NOMO-1 treated with DMSO at 0.1 percent for 48 hours (cell line): ENCODE measurements at regions not wholly inside any gene's neighbourhood (a gene's known extent, or its start where the extent isn't known, plus 50 kb on each side); places are given as distances from the start of the nearest gene placed in this dataset.
A peak's percentile ranks its signal among the peaks of the same experiment; 100 is the strongest.

Experiments
- DNase-seq: peaks from one replicate; lab custom pipeline; 2025; ENCODE audit not compliant: unreplicated experiment; lab: John Stamatoyannopoulos, UW

DNA sequence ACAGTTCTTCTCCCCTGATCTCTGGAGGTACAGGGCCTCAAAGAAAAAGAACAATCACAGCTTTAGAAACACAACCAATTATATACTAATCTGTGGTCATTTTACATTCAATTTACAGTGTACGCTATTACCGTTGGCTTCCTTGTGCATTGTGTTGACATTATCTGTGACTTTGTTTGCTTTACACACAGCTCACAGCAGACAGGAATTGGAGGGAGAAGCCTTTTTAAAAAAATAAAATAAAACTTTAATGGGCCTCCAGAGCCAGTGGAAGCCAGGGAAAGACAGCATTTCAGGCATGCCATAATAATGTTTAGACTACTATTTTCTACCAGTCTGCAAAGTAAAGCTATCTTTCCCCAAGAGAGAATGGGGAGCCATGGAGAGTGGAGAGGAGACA is 179.0 kb upstream of the ADO start:
- no peak for DNase-seq

DNA sequence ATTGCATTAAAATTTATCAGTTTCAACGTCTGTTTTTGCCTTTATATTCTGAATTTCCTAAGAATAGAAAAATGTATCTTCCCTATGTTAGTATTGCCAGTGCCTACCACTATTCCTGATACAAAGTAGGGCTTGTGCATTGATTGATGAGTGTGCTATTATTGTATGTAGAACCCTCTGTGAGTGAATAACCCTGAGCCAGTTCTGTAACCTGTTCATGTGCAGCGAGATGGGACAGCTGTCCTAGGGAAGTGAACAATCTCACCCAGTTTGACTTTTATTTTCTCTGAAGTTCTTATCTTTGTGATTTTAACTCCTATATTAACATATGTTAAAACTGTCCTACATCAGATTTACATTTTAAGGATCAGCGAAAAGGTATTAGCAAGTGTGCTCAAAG is 178.4 kb upstream of the ADO start:
- no peak for DNase-seq

DNA sequence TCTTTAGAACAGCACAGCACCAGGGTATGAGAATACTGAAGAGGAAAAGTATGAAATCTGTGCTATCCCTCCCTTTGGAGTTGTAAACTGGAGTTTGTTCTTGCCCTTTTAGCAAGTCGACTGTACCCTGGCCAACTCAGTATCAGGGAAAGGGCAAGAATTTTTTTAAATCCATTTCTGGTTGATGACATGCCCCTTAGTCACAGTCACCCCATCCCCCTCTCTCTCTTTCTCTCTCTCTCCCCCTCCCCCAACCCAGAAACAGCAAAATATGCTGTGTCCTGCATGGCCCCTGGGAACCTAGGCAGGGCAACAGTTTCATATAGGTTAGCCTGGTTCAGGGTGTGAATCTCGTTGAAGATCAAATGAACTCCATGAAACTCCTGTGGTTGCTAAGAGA is 177.7 kb upstream of the ADO start:
- DNase-seq: no peak

DNA sequence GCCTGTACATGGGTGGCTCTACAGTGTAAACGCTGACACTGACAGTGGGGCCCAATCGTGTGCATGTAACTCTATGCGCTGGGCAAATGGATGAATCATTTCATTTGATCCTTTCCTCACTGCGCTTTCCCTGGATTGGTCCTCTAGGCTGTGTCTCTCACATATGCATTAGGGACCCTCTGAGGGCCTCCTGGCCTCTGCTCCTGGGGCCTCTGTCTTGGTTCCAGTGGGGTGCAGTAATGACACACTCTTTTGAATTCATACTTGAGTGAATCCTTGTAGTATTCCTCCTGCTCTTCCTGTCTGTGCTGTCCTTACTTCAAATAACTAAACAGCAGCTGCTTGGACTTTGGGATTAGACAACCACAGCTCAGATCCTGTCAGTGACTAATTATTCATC is 176.5 kb upstream of the ADO start:
- no peak for DNase-seq

DNA sequence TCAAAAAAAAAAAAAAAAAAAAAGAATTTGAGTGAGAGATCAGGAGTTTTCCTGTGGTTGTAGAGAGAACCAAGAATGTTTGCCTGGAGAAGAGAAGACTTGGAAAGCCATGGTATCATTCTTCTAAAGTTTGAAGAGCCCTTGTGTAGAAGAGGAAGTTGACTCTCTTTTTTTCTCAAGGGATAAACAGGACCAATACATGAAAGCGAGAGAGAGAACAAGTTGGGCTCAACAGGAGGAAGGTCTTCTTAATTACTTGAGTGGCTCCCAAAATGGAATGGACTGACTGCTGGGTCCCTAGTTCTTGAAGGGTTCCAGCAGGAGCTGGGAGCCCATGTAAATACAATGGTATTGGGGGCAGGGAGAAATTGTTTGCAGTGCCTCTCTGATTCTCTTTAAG is 173.3 kb upstream of the ADO start:
- peak; percentile 28 for DNase-seq

DNA sequence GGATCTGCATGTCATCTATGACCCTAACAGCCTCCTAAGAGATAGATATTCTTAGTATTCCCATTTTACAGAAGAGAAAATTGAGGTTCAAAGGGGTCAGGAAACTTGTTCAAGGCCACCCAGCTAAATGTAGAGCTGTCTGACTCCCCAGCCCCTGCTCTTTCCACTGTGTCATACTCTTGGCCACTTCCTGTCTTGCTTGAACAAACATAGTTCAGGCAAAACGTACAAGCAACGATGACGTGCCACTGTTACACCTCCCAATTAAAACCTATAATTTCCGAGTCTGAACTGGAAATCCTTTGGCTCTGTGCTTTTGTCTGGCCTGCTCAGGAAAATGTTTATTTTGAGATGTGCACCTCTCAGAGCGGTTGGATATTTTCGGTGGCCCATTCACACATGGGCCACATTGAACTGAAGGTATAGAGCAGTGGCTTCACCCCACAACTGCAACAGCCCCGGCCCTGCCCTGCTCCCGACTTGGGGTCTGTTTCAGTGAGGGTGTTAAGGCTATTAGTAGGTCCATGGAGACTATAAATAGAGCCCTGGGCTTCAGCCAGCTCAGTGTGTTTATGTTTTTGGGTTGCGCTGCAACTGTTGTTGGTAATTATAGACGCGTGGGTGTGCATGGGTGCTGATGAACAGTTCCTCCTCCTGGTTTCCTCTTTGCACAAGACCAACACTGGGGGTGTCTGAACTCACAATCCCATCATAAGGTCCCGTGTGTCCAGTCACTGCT is 172.3 kb upstream of the ADO start:
- DNase-seq: peak; percentile 65

DNA sequence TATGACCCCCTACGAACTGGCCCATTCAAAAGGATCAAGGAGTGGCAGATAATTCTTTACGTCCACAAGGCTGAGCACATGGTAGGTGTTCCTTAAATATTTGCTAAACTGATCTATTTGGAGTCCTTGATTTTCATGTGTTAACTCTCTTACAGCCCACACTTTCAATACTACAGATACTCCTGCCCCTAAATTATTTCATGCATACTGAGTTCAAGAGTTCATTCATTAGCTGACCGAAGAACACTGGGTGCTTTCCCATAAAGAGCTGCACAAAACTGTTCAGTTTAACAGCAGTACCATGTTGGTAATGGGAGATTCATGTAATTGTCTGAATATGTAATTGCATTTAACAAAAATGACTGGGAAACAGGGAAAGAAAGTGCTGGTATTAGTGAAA is 170.5 kb upstream of the ADO start:
- DNase-seq: no peak

DNA sequence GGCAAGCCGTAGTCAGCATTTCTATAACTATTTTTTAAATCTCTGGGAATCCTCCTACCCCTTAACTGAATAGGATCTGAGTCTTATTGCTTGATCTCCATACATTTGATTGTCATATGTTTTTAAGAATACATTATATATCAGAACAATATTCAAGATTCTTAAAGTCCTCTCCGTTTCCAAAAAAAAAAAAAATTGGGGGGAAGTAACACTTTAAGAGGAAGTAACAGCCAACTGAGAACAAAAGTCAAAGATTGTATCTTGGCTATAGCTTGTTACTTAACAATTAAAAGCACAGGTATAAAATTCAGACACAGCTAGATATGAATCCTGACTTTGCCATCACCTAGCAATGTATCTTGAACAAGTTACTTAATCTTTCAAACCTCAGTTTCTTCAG is 169.9 kb upstream of the ADO start:
- DNase-seq: peak; percentile 50

DNA sequence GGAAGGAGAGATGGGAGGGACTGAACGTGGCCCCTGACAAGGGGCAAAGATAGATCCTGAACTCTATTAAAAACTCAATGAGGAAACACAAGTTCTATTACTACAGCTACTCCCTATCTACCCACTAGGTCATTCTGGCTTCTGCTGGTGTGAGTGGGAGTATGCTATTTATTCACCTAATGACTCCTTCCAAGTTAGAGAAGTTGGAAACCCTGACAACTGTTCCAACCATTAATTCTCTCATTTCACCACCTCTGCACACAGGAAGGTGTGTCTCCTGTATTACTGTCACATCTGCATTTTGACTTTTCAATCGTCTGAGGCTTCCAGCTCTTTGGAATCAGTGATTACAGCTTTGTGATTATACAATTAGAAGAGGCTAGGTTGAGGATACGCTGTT is 169.4 kb upstream of the ADO start:
- no peak for DNase-seq

DNA sequence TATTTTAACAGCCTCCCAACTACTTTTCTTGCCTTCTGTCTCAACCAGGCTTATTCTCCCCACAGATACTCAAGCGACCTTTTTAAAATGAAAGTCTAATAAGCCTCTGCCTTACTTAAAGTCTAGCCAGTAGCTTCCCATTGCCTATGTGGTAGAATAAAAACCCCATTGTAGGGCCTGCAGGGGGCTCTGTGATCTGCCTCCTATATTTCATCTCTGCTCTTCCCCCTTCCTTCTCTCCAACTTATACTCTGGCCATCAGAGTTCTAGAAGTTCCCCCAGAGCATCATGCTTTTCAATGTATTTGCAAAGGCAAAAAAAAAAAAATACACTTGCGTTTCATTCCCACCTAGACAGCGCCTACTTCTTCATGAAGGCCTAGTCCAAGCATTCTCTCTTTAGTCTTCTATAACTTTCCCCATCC is 167.7 kb upstream of the ADO start:
- DNase-seq: peak; percentile 25

DNA sequence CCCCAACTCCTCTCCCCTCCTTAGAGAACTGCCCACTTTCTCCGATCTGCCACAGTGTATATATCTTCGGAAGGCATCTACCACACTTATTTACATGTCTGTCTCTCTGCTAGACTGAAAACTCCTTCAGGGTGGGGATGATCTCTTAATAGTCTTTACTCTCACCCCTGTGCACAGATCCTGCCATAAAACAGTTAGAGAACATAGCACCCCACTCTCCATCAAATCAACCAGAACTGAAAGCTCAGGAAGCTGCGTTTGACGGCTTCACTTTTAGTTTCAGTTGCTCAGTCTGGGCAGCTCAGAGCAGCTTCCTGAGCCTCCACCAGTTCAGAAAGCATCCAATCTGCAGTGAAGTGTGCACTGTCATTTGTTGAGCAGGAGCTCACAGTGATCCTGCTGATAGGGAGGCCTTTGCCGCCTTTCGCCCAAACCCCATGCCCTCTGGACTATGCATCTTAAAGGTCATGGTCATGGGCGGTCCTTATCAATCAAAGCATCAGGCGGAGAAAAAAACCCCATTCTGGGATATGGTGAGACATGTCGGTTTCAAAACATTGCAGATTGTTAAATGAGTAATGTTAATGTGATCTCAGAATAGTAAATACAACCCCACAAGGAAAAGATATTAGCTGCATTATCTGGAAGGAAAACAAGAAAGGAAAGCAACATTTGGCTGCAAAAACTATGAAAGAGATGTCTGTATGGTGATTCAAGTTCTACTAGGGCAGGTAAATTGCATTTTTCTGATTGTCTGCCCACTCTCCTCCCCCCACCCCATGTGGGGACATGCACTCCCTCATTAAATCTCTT is 167.1 kb upstream of the ADO start:
- peak; percentile 58 for DNase-seq

DNA sequence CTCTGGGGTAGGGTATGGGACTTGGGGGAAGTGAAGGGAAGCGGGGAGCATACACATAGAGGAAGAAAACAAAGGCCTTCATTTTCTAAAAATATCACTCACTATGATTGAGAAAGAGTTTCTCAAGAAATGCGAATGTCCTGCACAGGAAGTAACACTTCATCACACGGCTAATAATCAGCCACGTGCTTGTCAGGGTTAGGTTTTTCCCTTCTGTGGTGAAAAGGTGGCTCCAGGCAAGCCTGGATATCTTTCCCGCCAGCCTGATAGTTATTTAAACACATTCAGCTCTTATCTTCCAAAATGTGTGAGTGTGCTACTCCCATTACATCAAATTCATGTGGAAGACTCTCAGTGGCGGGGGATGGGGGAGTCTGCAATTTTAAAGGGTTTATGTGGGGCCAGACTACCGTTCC is 166.4 kb upstream of the ADO start:
- DNase-seq: peak; percentile 88

DNA sequence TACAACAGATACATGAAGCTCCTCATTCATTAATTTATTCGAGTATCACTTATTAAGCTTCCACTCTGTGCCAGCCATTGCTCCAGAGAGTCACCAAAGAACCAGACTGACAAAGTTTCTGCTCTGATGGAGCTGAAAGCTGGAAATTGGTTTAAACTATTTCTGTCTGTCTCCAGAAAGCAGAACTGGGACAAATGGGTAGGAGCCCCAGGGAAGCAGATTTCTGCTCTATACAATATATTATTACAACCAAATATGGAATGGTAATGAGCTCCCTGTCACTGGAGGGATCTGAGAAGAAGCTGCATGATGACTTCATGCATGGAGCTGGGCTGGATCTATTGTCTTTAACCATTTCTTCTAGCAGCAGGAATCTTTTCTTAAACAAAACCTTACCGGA is 165.4 kb upstream of the ADO start:
- DNase-seq: no peak

DNA sequence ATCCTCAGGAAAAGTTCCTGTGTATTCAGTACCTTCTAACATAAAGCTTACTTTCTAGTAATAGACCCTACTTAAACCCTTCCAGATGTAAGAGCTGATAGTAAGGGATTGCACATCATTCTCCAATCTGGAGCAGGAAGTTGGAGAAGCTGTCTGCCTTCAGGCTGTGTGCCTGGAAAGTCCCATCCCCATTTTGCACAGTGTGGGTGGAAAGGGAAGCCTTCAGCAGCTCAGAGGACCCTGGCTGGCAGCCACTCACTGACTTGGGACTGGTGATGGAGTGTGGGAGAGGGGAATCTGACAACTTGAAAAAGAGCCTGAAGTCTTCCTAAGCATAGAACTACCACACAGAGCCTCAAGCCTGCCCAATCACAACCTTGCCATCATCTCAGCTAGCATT is 164.1 kb upstream of the ADO start:
- DNase-seq: no peak

DNA sequence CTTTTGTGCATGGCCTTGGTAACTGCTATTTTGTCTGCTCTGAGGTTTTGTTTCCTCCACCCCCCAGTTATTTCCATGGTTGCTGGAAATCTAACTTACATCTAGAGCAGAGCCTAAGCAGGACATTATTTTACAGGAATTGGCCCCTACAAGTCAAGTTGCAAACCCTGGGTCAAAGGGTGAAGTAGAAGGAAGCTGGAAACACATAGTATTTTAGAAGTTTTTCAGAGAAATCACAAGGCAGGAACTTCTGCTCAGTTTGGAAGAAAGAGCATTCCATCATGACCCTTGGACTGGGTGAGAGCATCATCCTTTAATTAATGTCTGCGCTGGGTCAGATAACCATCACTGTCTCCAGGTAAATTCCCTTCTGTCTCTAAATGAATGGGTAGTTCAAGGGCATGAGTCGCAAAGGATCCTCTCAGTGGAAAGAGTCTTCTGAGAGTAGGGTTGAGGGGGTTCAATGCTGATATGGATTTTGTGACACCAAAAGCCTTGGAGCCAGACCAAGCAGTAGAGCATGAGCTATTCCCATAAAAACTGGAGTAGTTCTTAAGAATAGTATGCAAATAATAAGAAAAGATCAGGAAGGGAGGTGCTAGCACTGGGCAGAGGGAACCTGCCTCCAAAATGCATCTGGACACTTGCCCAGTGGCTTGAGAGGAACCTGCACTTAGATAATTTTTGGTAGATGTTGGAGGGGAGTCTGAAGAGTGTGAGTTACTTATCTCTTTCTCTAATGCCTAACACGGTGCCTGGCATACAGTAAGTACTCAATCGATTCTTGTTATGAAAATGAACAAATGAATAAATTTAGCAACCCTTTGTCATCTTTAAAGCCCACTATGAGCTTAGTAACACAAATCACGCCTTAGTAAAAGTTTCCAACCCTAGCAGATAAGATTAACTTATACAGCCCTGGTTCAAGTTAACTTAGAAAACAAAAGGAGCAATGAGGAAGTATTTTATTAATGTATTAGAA is 160.6 kb upstream of the ADO start:
- DNase-seq: no peak

DNA sequence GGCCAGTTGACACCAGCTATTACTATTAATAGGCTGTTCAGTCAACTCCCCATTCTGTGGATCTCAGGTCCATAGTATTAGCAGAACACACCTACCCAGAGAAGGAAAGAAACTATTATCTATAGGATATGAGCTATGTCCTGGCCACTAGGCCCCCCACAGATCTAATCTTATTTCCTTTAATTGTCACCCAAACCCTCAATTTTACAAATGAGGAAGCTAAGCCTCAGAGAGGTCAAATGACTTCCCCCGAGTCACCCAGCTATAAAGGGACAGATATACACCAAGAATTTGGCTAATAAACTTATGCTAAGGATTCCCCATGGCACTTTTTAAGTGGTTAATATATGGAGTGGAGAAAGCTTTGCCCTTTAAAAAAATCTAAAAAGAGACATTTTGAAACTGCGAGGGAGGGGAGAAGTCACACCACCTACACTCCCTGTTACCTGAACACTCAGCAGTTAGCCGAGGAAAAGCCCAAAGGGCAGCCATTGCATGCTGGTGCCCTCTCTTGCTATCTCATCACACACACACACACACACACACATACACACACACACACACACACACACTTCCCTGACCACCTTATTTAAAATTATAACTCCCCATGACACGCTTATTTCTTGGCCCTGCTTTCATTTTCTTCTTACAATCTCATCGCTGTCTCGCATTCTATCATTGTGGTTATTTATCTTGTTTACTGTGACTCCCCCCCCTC is 157.0 kb upstream of the ADO start:
- no peak for DNase-seq

DNA sequence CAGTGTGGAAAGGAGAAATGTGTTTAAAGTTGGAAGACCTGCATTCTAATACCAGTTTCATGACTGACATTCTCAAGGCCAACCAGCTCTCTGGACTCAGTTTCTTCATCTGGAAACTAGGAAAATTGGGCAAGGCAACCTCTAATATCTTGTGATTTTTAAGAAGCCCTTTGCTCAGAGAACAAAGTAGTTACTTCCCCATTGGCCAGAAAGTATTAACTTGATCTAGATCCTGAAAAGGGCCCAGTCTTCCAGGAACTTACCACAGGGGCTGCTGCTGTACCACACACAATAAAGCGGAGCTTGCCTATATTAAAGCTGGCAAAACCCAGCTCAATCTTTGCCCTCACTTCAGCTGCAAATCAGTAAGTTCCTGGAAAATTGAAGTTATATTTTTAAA is 155.6 kb upstream of the ADO start:
- peak; percentile 21 for DNase-seq

DNA sequence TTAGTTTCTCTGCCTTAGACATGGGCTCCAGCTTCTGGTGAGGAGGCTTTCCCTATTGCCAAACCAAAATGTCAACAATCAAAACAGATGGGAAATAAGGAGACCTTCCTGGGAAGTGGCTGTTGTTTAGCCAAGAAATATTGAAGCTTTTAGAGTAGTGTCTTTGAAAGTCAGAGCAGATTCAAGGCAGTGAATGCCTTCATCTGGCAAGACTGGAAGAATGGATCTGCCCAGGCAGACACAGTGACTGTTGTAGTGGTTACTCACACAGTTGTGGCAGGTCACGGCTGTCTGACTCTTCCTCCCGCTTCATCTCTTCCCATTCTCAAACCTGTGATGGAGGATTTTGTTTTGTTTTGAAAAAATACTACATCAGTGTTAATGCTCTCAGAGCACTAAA is 154.1 kb upstream of the ADO start:
- DNase-seq: no peak

DNA sequence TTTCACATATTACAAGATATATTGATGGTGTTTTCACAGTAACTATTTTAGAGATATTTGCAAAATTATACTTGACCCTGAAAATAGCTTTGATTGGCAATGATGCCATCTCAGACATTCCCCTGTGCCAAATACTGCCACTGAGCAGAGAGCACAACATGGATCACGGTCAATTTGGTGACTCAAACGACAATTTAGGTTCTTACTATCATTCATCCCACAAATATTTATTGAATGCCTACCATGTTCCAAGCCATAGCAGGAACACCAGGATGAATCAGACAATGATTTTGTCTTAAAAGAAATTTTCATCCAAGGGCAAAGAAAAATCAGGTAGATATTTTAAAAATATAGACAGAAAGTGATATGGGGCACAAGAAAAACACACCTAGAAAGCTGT is 153.2 kb upstream of the ADO start:
- DNase-seq: no peak

DNA sequence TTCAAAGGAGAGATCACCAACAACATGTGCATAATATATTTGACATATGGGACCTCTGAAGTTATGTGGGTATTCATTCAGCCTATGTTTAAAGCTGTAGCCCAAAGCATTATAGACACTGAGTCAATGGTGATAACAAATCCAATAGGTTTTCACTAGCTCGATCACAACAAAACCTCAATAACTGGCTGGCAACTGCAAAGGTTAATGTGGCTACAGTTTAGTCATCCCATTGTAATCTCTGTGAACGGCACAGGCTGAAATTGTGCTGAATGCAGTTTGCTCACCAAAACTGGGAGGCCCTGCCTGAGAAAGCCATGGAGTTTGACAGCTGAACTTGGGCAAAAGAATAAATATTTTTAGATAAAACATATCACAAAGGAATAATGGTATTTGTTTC is 152.4 kb upstream of the ADO start:
- DNase-seq: no peak

DNA sequence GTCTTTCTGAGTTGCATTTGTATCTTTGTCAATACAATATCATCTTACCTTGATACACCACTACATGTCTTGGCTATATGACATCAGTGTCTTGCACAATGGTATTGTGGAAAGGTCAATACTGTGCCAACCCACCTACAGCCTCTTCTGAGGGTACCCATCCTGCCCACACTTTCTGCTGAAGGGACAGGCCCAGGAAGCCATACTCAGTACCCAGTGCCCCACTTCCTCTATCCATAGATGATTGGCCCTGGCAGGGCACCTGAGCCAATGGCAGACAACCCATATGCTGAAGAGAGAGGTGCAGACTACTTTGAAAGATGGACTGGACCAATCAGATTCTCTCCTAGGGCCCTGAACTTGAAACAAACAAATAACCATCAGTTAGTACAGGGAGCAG is 152.0 kb upstream of the ADO start:
- no peak for DNase-seq
